ENCODE measurements at regions not wholly inside any gene's neighbourhood (a gene's known extent, or its start where the extent isn't known, plus 50 kb on each side); places are given as distances from the start of the nearest gene placed in this dataset.

DNA sequence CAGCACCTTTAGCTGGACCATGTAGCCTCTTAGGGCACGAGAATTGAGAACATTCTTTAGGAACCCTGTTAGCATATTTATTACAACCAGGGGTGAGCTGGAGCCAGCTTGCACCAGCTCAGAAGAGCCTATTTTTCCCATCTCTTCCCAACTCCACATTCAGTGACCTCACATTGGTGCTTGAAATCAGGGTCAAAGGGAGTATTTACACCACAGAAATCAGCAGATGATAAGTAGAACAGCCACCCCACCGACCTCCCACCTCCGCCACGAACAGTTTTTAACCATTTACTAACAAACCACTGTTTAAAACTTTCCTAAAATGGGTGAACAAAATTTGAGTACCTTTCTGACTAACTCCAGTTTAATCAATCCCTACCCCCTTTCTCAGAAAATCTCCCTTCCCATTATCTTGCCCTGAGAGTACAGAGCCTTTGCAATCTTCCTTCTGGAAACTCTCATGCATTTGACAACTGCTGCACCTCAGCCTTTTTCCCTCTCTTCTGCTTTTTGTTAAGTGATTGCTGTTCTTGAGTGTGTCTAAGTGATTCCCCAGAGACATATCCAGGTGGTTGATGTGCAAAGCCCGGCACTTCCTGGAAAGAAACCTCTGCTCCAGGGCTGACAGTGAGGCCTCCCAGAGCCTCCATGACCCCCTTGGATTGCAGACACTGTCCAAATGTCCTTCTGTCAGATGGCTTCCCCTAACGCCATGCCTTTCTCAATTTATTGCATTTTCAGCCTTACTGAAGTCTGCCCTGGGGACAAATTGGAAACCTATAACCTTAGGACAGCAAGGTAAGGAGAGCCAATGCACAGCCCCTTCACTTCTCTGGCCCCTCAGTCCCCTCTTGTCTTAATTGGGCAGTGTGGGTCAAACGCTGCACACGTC, 389.5 kb upstream of the TNP1 start:
- TF ChIP-seq FOXK2 (IDR thresholded peaks at IDR 0.05): no peak
- no peak for TF ChIP-seq L3MBTL2 (conservative IDR thresholded peaks at IDR 0.05)
- TF ChIP-seq, protein P1, sequence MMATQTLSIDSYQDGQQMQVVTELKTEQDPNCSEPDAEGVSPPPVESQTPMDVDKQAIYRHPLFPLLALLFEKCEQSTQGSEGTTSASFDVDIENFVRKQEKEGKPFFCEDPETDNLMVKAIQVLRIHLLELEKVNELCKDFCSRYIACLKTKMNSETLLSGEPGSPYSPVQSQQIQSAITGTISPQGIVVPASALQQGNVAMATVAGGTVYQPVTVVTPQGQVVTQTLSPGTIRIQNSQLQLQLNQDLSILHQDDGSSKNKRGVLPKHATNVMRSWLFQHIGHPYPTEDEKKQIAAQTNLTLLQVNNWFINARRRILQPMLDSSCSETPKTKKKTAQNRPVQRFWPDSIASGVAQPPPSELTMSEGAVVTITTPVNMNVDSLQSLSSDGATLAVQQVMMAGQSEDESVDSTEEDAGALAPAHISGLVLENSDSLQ (IDR thresholded peaks at IDR 0.05): no peak
- no peak for TF ChIP-seq NFRKB (IDR thresholded peaks at IDR 0.05)
- TF ChIP-seq TARDBP (IDR thresholded peaks at IDR 0.05): no peak
- TF ChIP-seq ZNF384 (IDR thresholded peaks at IDR 0.05): no peak
- no peak for TF ChIP-seq ELF4 (IDR thresholded peaks at IDR 0.05)
- no peak for TF ChIP-seq SUZ12 (IDR thresholded peaks at IDR 0.05)
- TF ChIP-seq SP1 (IDR thresholded peaks at IDR 0.05): no peak
- TF ChIP-seq BHLHE40 (IDR thresholded peaks at IDR 0.05; ENCODE audit: borderline replicate concordance): no peak
- TF ChIP-seq FOXM1 (IDR thresholded peaks at IDR 0.05; ENCODE audit: borderline replicate concordance): no peak
- TF ChIP-seq LEF1 (IDR thresholded peaks at IDR 0.05; ENCODE audit: borderline replicate concordance): no peak

All from HEK293T (cell line).